SU-DHL-6 (cell line): ENCODE measurements at regions not wholly inside any gene's neighbourhood (a gene's known extent, or its start where the extent isn't known, plus 50 kb on each side); places are given as distances from the start of the nearest gene placed in this dataset.
"Not testable (repeated sequence)": the region's sequence is repeated elsewhere in the genome, so short reads cannot be mapped to it uniquely, and the experiment has no call there.

Experiments used
- H2AFZ ChIP-seq: fragments of 200-600 bp; sonication (generic); 2 replicates; pipeline ENCODE4 v1.6.1; 2014; ENCODE audit warnings: low read depth, mild to moderate bottlenecking, moderate library complexity, mixed read lengths, antibody characterized with exemption, low read length; ENCODE audit not compliant: severe bottlenecking
- H3F3A ChIP-seq: fragments of 200-600 bp; shearing (Covaris generic); 2 replicates; pipeline ENCODE4 v1.6.0; 2016; ENCODE audit warnings: antibody characterized with exemption, mild to moderate bottlenecking; ENCODE audit not compliant: insufficient read depth
- H3K27ac ChIP-seq: fragments of 200-600 bp; sonication (generic); 2 replicates; pipeline ENCODE4 v1.5.1; 2016; ENCODE audit warnings: low read depth, mild to moderate bottlenecking, low read length, moderate library complexity, mixed read lengths
- H3K27me3 ChIP-seq: fragments of 200-600 bp; sonication (generic), shearing (Covaris generic); 2 replicates; pipeline ENCODE4 v1.6.0; 2014; ENCODE audit warnings: mild to moderate bottlenecking, low read length
- H3K36me3 ChIP-seq: fragments of 200-600 bp; sonication (generic); 2 replicates; pipeline ENCODE4 v1.6.1; 2014; ENCODE audit warnings: mild to moderate bottlenecking, low read length, mixed read lengths
- H3K4me2 ChIP-seq: fragments of 300-600, 200-600 bp; shearing (Covaris generic), sonication (generic); 2 replicates; pipeline ENCODE4 v1.6.0; 2014; ENCODE audit warnings: low read length, low read depth, mild to moderate bottlenecking; ENCODE audit not compliant: poor library complexity, severe bottlenecking
- H3K4me3 ChIP-seq: fragments of 200-600 bp; sonication (generic); 2 replicates; pipeline ENCODE4 v1.5.1; 2014; ENCODE audit warnings: antibody characterized with exemption, low read length, mild to moderate bottlenecking, mixed read lengths; ENCODE audit not compliant: insufficient read depth, poor library complexity, severe bottlenecking
- H3K79me2 ChIP-seq: fragments of 200-600 bp; sonication (generic); 2 replicates; pipeline ENCODE4 v1.6.1; 2014; ENCODE audit warnings: mild to moderate bottlenecking, low read length, moderate library complexity; ENCODE audit not compliant: insufficient read depth
- H3K9ac ChIP-seq: fragments of 200-600 bp; sonication (generic); 2 replicates; pipeline ENCODE4 v1.7.0; 2014; ENCODE audit warnings: mild to moderate bottlenecking, low read length
- H3K9me2 ChIP-seq: fragments of 200-600 bp; sonication (generic); replicated peaks from 2 replicates; pipeline ENCODE4 v1.6.1; 2014; ENCODE audit warnings: low read length; ENCODE audit not compliant: insufficient read depth
- H3K9me3 ChIP-seq: fragments of 200-600 bp; sonication (generic); 2 replicates; pipeline ENCODE4 v1.6.1; 2014; ENCODE audit warnings: low read length, mixed read lengths; ENCODE audit not compliant: insufficient read depth
- H4K20me1 ChIP-seq: fragments of 200-600 bp; sonication (generic); 2 replicates; pipeline ENCODE4 v1.6.1; 2014; ENCODE audit warnings: low read depth, mild to moderate bottlenecking, antibody characterized with exemption, low read length, moderate library complexity, mixed read lengths
- EZH2phosphoT487 ChIP-seq: fragments of 200-600 bp; sonication (generic), shearing (Covaris generic); conservative IDR thresholded peaks from 2 replicates; pipeline ENCODE4 v1.6.1; 2018; ENCODE audit warnings: mild to moderate bottlenecking, antibody characterized with exemption, low read length, moderate library complexity, mixed read lengths
- TF ChIP-seq, protein P1 (sequence below): fragments of 200-600 bp; sonication (generic); IDR thresholded peaks from one replicate; pipeline ENCODE4 v1.5.1; 2017; ENCODE audit warnings: antibody characterized with exemption, mild to moderate bottlenecking, low read length, moderate library complexity; ENCODE audit not compliant: insufficient read depth, poor library complexity, severe bottlenecking

DNA sequence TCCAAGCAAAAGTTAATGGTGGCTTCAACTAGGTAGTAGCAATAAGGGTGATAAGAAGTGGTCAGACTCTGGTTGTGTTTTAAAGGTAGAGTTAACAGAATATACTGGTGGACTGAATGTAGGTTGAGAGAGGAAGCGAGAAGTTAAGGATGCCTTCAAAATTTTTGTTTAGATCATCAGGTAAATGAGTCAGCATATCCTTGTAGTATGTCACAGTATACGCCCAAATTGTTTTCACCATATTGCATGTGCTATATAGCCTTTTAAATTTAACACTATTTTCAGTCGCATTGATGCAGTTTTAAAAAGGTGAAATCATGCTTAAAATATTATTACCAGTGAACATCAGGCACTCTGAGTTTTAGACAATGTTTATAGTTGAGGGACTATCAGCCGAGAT lies 74.6 kb downstream of the RBM11 start:
- no peak overlapping the region for H3K4me3 ChIP-seq
- H3F3A ChIP-seq: no peaks in the 10 kb centered on the region
- H2AFZ ChIP-seq: no peak overlapping the region
- no peaks in the 10 kb centered on the region for H3K9me2 ChIP-seq
- H3K4me2 ChIP-seq: no peak overlapping the region
- no peaks in the 10 kb centered on the region for H3K36me3 ChIP-seq
- no peaks in the 10 kb centered on the region for H3K79me2 ChIP-seq
- H3K27me3 ChIP-seq: no peaks in the 10 kb centered on the region
- H4K20me1 ChIP-seq: no peaks in the 10 kb centered on the region
- TF ChIP-seq, protein P1, sequence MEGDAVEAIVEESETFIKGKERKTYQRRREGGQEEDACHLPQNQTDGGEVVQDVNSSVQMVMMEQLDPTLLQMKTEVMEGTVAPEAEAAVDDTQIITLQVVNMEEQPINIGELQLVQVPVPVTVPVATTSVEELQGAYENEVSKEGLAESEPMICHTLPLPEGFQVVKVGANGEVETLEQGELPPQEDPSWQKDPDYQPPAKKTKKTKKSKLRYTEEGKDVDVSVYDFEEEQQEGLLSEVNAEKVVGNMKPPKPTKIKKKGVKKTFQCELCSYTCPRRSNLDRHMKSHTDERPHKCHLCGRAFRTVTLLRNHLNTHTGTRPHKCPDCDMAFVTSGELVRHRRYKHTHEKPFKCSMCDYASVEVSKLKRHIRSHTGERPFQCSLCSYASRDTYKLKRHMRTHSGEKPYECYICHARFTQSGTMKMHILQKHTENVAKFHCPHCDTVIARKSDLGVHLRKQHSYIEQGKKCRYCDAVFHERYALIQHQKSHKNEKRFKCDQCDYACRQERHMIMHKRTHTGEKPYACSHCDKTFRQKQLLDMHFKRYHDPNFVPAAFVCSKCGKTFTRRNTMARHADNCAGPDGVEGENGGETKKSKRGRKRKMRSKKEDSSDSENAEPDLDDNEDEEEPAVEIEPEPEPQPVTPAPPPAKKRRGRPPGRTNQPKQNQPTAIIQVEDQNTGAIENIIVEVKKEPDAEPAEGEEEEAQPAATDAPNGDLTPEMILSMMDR: no peak
- TF ChIP-seq EZH2phosphoT487: no peak
- no peaks in the 10 kb centered on the region for H3K9me3 ChIP-seq
- no peak overlapping the region for H3K9ac ChIP-seq
- no peak overlapping the region for H3K27ac ChIP-seq

- Histone ChIP-seq H3K27me3 (no peaks in the 10 kb centered on the region), H3K36me3 (no peaks in the 10 kb centered on the region), H2AFZ (no peak overlapping the region), H3K79me2 (no peaks in the 10 kb centered on the region), H3K4me3 (no peak overlapping the region), H3K9me3 (no peaks in the 10 kb centered on the region), H3F3A (no peaks in the 10 kb centered on the region), H3K27ac (no peak overlapping the region), H4K20me1 (no peaks in the 10 kb centered on the region), H3K4me2 (no peak overlapping the region), H3K9ac (no peak overlapping the region), H3K9me2 (no peaks in the 10 kb centered on the region)
- TF ChIP-seq, protein P1: no peak
- TF ChIP-seq EZH2phosphoT487: no peak
Observed at GRCh38 chr21:14288922-14289321, 73.0 kb downstream of the RBM11 start.

- TF ChIP-seq, protein P1: no peak
- TF ChIP-seq EZH2phosphoT487: no peak
- Histone ChIP-seq H3K9me3 (no peaks in the 10 kb centered on the region), H3K9me2 (no peaks in the 10 kb centered on the region), H3K36me3 (no peaks in the 10 kb centered on the region), H3K9ac (no peak overlapping the region), H3K4me3 (no peak overlapping the region), H3K27ac (no peak overlapping the region), H2AFZ (no peak overlapping the region), H3K4me2 (no peak overlapping the region), H4K20me1 (no peaks in the 10 kb centered on the region), H3F3A (no peaks in the 10 kb centered on the region), H3K79me2 (no peaks in the 10 kb centered on the region), H3K27me3 (no peaks in the 10 kb centered on the region)
Observed at GRCh38 chr21:14285147-14285761, 69.3 kb downstream of the RBM11 start.

DNA sequence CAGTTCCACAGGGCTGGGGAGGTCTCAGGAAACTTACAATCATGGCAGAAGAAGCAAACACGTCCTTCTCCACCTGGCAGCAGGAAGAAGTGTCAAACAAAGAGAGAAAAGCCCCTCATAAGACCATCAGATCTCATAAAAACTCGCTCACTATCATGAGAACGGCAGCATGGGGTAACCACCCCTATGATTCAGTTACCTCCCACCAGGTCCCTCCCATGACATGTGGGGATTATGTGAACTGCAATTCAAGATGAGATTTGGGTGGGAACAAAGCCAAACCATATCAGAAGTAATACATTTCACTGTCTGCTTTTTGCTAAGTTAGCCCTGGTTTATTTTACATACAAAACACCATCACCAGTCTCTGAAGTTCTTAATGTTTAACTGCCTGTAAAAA lies 68.5 kb downstream of the RBM11 start:
- H3K4me3 ChIP-seq: no peak overlapping the region
- no peaks in the 10 kb centered on the region for H3K27me3 ChIP-seq
- H3K9me2 ChIP-seq: no peaks in the 10 kb centered on the region
- H4K20me1 ChIP-seq: no peaks in the 10 kb centered on the region
- H3K36me3 ChIP-seq: no peaks in the 10 kb centered on the region
- H3K27ac ChIP-seq: no peak overlapping the region
- no peaks in the 10 kb centered on the region for H3F3A ChIP-seq
- TF ChIP-seq, protein P1: no peak
- TF ChIP-seq EZH2phosphoT487: no peak
- no peak overlapping the region for H3K9ac ChIP-seq
- no peaks in the 10 kb centered on the region for H3K79me2 ChIP-seq
- H3K9me3 ChIP-seq: no peaks in the 10 kb centered on the region
- H3K4me2 ChIP-seq: no peak overlapping the region
- H2AFZ ChIP-seq: no peak overlapping the region

DNA sequence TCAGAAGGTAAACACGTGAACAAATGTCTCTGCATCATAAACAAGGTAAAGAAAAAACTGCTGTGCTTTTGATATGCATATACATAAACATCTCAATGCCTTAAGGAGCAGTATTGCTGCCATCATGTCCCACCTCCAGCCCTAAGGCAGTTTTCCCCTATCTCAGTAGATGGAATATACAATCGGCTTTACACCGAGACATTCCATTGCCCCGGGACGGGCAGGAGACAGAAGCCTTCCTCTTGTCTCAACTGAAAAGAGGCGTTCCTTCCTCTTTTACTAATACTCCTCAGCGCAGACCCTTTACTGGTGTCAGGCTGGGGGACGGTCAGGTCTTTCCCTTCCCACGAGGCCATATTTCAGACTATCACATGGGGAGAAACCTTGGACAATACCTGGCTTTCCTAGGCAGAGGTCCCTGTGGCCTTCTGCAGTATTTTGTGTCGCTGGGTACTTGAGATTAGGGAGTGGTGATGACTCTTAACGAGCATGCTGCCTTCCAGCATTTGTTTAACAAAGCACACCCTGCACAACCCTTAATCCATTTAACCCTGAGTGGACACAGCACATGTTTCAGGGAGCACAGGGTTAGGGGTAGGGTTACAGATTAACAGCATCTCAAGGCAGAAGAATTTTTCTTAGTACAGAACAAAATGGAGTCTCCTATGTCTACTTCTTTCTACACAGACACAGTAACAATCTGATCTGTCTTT lies 65.4 kb downstream of the RBM11 start:
- not testable (repeated sequence) for H3K9ac ChIP-seq, H3F3A ChIP-seq, H3K27me3 ChIP-seq, H3K4me2 ChIP-seq, H3K4me3 ChIP-seq, H2AFZ ChIP-seq, H3K36me3 ChIP-seq, H4K20me1 ChIP-seq, H3K9me2 ChIP-seq, H3K9me3 ChIP-seq, H3K79me2 ChIP-seq, H3K27ac ChIP-seq
